ENCODE measurements at regions not wholly inside any gene's neighbourhood (a gene's known extent, or its start where the extent isn't known, plus 50 kb on each side); places are given as distances from the start of the nearest gene placed in this dataset.

DNA sequence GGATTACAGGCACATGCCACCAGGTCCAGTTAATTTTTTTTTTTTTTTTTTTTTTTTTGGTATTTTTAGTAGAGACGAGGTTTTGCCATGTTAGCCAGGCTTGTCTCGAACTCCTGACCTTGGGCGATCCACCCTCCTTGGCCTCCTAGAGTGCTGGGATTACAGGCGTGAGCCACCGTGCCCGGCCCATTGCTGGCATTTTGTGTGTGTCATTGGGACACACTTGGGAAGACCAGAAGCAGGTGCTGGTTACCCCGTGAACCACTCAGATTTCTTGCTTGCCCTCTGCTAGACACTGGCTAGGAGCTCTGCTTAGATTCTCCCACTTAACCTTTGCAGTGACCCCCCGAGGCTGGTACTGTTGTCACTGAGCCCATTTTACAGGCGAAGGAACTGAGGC is 229.3 kb downstream of the IRF8 start (continued):
- TF ChIP-seq RELB (IDR thresholded peaks at IDR 0.05; ENCODE audit: low read depth) (no peak), POLR2A (IDR thresholded peaks at IDR 0.05; ENCODE audit: low read depth, low read length) (no peak), RAD21 (IDR thresholded peaks at IDR 0.05; ENCODE audit: insufficient read depth, low read depth, low read length) (no peak), TCF12 (IDR thresholded peaks at IDR 0.05; ENCODE audit: low read depth, low read length) (no peak)

DNA sequence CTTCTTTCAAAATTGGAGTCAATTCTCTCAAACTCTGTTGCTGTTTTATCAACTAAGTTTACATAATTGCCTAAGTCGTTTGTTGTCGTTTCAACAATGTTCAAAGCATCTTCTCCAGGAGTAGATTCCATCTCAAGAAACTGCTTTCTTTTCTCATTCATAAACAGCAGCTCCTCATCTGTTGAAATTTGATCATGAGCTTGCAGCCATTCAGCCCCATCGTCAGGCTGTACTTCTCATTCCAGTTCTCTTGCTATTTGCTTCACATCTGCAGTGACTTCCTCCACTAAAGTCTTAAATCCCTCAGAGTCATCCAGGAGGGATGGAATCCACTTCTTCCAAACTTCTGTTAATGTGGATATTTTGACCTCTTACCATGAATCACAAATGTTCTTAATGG is 230.6 kb downstream of the IRF8 start:
- no peaks in the 10 kb centered on the region for H3K9me3 ChIP-seq (replicated peaks; ENCODE audit: control insufficient read depth, insufficient read depth, low read length)
- DNase-seq (ENCODE audit: low read depth, low spot score) (no peak), ATAC-seq (no peak), FAIRE-seq (no peak)
- H3K9ac ChIP-seq (ENCODE audit: control insufficient read depth, insufficient read depth, low read length): no peak overlapping the region
- no peaks in the 10 kb centered on the region for H3K4me1 ChIP-seq (ENCODE audit: control insufficient read depth, insufficient read depth, low read length)
- H3K79me2 ChIP-seq (ENCODE audit: control insufficient read depth, insufficient read depth, low read length): no peaks in the 10 kb centered on the region
- H3K4me3 ChIP-seq: no peak overlapping the region
- TF ChIP-seq BCLAF1 (IDR thresholded peaks at IDR 0.05) (no peak), MLLT1 (IDR thresholded peaks at IDR 0.05) (no peak), TCF3 (IDR thresholded peaks at IDR 0.05; ENCODE audit: borderline replicate concordance, insufficient read depth, low read depth, low read length) (no peak), MEF2B (IDR thresholded peaks at IDR 0.05; ENCODE audit: partially characterized antibody, poor library complexity, severe bottlenecking) (no peak)
- intact Hi-C loops (cut with micrococcal nuclease; ENCODE audit: unreplicated experiment): no loop called here
- ChIA-PET CTCF (interaction anchor here (1.4 kb wide), 1 partner anchor 10 kb away, joined by 4 read pairs; no protein-coding TSS in a partner anchor), SMC1A (ENCODE audit: uncharacterized antibody, unreplicated experiment) (no interaction called here), POLR2A (interaction anchor here (0.6 kb wide), 1 partner anchor 117 kb away, joined by 3 read pairs; no protein-coding TSS in a partner anchor), RAD21 (ENCODE audit: unreplicated experiment) (no interaction called here)
- peaks cover 0 to 4% of the 10 kb centered on the region in 2 experiments; a peak in 2 of 4 replicates for H3K27me3 ChIP-seq (replicated peaks in 1 of 2; ENCODE audit: control insufficient read depth in 2 of 2, insufficient read depth in 2 of 2, low read length in 1 of 2)
- no peaks in the 10 kb centered on the region for H4K20me1 ChIP-seq (ENCODE audit: control insufficient read depth, insufficient read depth)
- H2AFZ ChIP-seq (ENCODE audit: control insufficient read depth, low read depth, low read length): no peak overlapping the region
- H3K4me2 ChIP-seq (ENCODE audit: control insufficient read depth, insufficient read depth): no peak overlapping the region
- no peak overlapping the region for H3K27ac ChIP-seq (ENCODE audit: control insufficient read depth, insufficient read depth)
- BruUV-seq (replicated peaks): no TSS peak
- H3K36me3 ChIP-seq (ENCODE audit: control insufficient read depth in 2 of 2, insufficient read depth in 2 of 2, low read length in 1 of 2): no peaks in the 10 kb centered on the region
- in situ Hi-C loops (cut with MboI): no loop called here
- 15% methylated on average over 3 of the region's 3 CpGs for WGBS (ENCODE audit: insufficient coverage, insufficient replicate concordance, low lambda C conversion rate, missing lambda C conversion rate)

Data from GM12878 (cell line).